ENCODE measurements at regions not wholly inside any gene's neighbourhood (a gene's known extent, or its start where the extent isn't known, plus 50 kb on each side); places are given as distances from the start of the nearest gene placed in this dataset.
"Not testable (repeated sequence)": the region's sequence is repeated elsewhere in the genome, so short reads cannot be mapped to it uniquely, and the experiment has no call there.

DNA sequence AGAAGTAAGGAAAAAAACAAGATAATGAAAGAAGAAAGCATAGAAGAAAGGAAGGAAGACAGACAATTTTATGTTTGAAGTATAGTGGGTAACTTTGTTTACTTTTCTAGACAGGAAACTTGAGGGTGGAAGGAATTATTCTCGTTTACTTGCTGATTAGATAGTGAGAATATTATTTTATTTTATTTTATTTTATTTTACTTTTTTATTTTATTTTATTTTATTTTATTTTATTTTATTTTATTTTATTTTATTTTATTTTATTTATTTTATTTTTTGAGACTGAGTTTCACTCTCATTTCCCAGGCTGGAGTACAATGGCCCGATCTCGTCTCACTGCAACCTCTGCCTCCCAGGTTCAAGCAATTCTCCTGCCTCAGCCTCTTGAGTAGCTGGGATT, 623.1 kb upstream of the COX7C start:
- TF ChIP-seq, protein P1, sequence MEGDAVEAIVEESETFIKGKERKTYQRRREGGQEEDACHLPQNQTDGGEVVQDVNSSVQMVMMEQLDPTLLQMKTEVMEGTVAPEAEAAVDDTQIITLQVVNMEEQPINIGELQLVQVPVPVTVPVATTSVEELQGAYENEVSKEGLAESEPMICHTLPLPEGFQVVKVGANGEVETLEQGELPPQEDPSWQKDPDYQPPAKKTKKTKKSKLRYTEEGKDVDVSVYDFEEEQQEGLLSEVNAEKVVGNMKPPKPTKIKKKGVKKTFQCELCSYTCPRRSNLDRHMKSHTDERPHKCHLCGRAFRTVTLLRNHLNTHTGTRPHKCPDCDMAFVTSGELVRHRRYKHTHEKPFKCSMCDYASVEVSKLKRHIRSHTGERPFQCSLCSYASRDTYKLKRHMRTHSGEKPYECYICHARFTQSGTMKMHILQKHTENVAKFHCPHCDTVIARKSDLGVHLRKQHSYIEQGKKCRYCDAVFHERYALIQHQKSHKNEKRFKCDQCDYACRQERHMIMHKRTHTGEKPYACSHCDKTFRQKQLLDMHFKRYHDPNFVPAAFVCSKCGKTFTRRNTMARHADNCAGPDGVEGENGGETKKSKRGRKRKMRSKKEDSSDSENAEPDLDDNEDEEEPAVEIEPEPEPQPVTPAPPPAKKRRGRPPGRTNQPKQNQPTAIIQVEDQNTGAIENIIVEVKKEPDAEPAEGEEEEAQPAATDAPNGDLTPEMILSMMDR (IDR thresholded peaks at IDR 0.05; ENCODE audit: poor library complexity), result not testable (repeated sequence)
- not testable (repeated sequence) for TF ChIP-seq EZH2 (IDR thresholded peaks at IDR 0.05; ENCODE audit: borderline replicate concordance); EZH2phosphoT487 (IDR thresholded peaks at IDR 0.05; ENCODE audit: low read depth, severe bottlenecking, unreplicated experiment)
